ENCODE measurements at regions not wholly inside any gene's neighbourhood (a gene's known extent, or its start where the extent isn't known, plus 50 kb on each side); places are given as distances from the start of the nearest gene placed in this dataset.

DNA sequence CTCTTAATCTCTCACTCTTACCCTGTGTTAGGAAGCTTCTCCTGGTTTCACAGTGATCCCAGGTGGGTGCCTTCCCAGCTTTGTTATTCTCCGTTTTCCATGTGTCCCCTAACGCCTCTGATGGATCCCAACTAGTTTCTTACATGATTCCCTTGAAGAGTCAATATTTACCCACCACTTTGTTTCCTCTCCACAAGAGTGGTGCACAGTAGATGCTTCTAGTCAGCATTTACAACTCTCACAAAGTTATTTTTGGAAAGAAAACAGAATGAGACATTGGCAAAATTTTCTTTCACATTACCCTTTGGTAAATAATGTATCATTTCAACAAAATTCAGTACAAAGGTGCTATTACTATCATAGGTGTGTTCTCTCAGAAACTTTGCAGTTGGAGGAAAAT, 1611.1 kb upstream of the ZEB2 start:
- no peaks in the 10 kb centered on the region for H3K27me3 ChIP-seq (ENCODE audit: control insufficient read depth, insufficient read depth, low read length)
- H2AFZ ChIP-seq (ENCODE audit: low read length), result no peak overlapping the region

DNA sequence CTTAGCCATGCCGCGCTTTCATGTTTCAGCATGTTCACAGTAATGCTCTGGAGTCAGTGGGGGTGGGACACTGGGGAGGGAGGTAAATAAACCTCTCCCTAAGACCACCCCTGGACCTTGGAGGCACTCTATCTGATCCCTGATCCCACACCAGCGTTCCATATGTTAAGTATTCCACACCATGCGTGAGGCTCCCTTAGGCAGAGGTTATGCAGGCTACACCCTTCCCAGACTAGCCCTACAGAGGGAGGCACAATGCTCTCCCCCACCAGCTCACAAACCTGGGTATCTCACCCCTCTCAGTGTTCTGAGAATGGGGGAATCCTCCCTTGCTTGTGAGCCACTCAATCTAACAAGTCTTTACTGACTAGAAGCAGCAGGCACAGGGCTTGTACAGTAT, 1610.4 kb upstream of the ZEB2 start:
- no peaks in the 10 kb centered on the region for H3K79me2 ChIP-seq (ENCODE audit: control insufficient read depth, insufficient read depth, low read length)
- no peak overlapping the region for H3K4me3 ChIP-seq (replicated peaks in 1 of 4; ENCODE audit: control extremely low read depth in 1 of 4, insufficient read depth in 1 of 4, low read depth in 3 of 4, low read length in 4 of 4)
- no peak overlapping the region for H3K9ac ChIP-seq (ENCODE audit: insufficient read depth, low read length)
- no peaks in the 10 kb centered on the region for H3K27me3 ChIP-seq (ENCODE audit: control insufficient read depth, insufficient read depth, low read length)
- H2AFZ ChIP-seq (ENCODE audit: low read length), result no peak overlapping the region
- H3K27ac ChIP-seq (ENCODE audit: insufficient read depth, low read length), result no peak overlapping the region
- DNase-seq (ENCODE audit: low read depth in 2 of 2), result no peak
- H4K20me1 ChIP-seq (ENCODE audit: control insufficient read depth, extremely low read depth, insufficient read depth, low read length), result no peaks in the 10 kb centered on the region
- no peaks in the 10 kb centered on the region for H3K4me1 ChIP-seq (ENCODE audit: control insufficient read depth, extremely low read depth, insufficient read depth, low read length)
- TF ChIP-seq, protein P1, sequence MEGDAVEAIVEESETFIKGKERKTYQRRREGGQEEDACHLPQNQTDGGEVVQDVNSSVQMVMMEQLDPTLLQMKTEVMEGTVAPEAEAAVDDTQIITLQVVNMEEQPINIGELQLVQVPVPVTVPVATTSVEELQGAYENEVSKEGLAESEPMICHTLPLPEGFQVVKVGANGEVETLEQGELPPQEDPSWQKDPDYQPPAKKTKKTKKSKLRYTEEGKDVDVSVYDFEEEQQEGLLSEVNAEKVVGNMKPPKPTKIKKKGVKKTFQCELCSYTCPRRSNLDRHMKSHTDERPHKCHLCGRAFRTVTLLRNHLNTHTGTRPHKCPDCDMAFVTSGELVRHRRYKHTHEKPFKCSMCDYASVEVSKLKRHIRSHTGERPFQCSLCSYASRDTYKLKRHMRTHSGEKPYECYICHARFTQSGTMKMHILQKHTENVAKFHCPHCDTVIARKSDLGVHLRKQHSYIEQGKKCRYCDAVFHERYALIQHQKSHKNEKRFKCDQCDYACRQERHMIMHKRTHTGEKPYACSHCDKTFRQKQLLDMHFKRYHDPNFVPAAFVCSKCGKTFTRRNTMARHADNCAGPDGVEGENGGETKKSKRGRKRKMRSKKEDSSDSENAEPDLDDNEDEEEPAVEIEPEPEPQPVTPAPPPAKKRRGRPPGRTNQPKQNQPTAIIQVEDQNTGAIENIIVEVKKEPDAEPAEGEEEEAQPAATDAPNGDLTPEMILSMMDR (conservative IDR thresholded peaks at IDR 0.05 in 1 of 2, IDR thresholded peaks at IDR 0.05 in 1 of 2; ENCODE audit: low read depth in 1 of 2, low read length in 2 of 2), result no peak
- no peak for TF ChIP-seq EZH2 (IDR thresholded peaks at IDR 0.05; ENCODE audit: low read length, missing control alignments)
- H3K4me2 ChIP-seq (ENCODE audit: extremely low read depth, insufficient read depth, low read length), result no peak overlapping the region
- no peaks in the 10 kb centered on the region for H3K36me3 ChIP-seq (ENCODE audit: control insufficient read depth, insufficient read depth, low read length)
- no peaks in the 10 kb centered on the region for H3K9me3 ChIP-seq (ENCODE audit: control insufficient read depth, insufficient read depth, low read depth, low read length)

More for the DNA sequence above, 1611.1 kb upstream of the ZEB2 start:
- H3K27ac ChIP-seq (ENCODE audit: insufficient read depth, low read length), result no peak overlapping the region
- TF ChIP-seq, protein P1 (conservative IDR thresholded peaks at IDR 0.05 in 1 of 2, IDR thresholded peaks at IDR 0.05 in 1 of 2; ENCODE audit: low read depth in 1 of 2, low read length in 2 of 2), result no peak
- TF ChIP-seq EZH2 (IDR thresholded peaks at IDR 0.05; ENCODE audit: low read length, missing control alignments), result no peak
- DNase-seq (ENCODE audit: low read depth in 2 of 2), result no peak
- H3K9me3 ChIP-seq (ENCODE audit: control insufficient read depth, insufficient read depth, low read depth, low read length), result no peaks in the 10 kb centered on the region
- no peak overlapping the region for H3K4me3 ChIP-seq (replicated peaks in 1 of 4; ENCODE audit: control extremely low read depth in 1 of 4, insufficient read depth in 1 of 4, low read depth in 3 of 4, low read length in 4 of 4)
- no peaks in the 10 kb centered on the region for H3K79me2 ChIP-seq (ENCODE audit: control insufficient read depth, insufficient read depth, low read length)
- no peak overlapping the region for H3K9ac ChIP-seq (ENCODE audit: insufficient read depth, low read length)
- no peaks in the 10 kb centered on the region for H4K20me1 ChIP-seq (ENCODE audit: control insufficient read depth, extremely low read depth, insufficient read depth, low read length)
- no peaks in the 10 kb centered on the region for H3K4me1 ChIP-seq (ENCODE audit: control insufficient read depth, extremely low read depth, insufficient read depth, low read length)
- no peak overlapping the region for H3K4me2 ChIP-seq (ENCODE audit: extremely low read depth, insufficient read depth, low read length)
- no peaks in the 10 kb centered on the region for H3K36me3 ChIP-seq (ENCODE audit: control insufficient read depth, insufficient read depth, low read length)

DNA sequence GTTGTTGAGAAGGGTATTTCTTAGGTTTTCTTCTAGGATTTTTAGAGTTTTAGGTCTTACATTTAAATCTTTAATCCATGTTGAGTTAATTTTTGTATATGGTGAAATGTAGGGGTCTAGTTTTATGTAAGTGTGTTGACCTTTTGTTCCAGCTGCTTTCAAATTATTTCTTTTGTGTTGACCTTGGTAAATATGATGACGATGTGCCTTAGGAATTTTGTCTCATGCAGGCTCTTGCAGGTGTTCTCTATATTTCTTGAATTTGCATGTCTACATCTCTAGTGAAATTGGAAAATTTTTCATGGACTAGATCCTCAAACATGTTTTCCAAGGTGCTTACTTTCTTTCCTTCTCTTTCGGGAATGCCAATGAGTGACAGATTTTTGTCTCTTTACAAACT, 1609.3 kb upstream of the ZEB2 start:
- Histone ChIP-seq H3K79me2 (ENCODE audit: control insufficient read depth, insufficient read depth, low read length) (no peaks in the 10 kb centered on the region), H3K36me3 (ENCODE audit: control insufficient read depth, insufficient read depth, low read length) (no peaks in the 10 kb centered on the region), H3K27me3 (ENCODE audit: control insufficient read depth, insufficient read depth, low read length) (no peaks in the 10 kb centered on the region), H4K20me1 (ENCODE audit: control insufficient read depth, extremely low read depth, insufficient read depth, low read length) (no peaks in the 10 kb centered on the region), H3K4me1 (ENCODE audit: control insufficient read depth, extremely low read depth, insufficient read depth, low read length) (no peaks in the 10 kb centered on the region), H3K9ac (ENCODE audit: insufficient read depth, low read length) (no peak overlapping the region), H2AFZ (ENCODE audit: low read length) (no peak overlapping the region), H3K4me2 (ENCODE audit: extremely low read depth, insufficient read depth, low read length) (no peak overlapping the region), H3K27ac (ENCODE audit: insufficient read depth, low read length) (no peak overlapping the region), H3K9me3 (ENCODE audit: control insufficient read depth, insufficient read depth, low read depth, low read length) (no peaks in the 10 kb centered on the region), H3K4me3 (replicated peaks in 1 of 4; ENCODE audit: control extremely low read depth in 1 of 4, insufficient read depth in 1 of 4, low read depth in 3 of 4, low read length in 4 of 4) (no peak overlapping the region)
- no peak for DNase-seq (ENCODE audit: low read depth in 2 of 2)
- TF ChIP-seq, protein P1 (conservative IDR thresholded peaks at IDR 0.05 in 1 of 2, IDR thresholded peaks at IDR 0.05 in 1 of 2; ENCODE audit: low read depth in 1 of 2, low read length in 2 of 2), result no peak
- TF ChIP-seq EZH2 (IDR thresholded peaks at IDR 0.05; ENCODE audit: low read length, missing control alignments), result no peak

All from fibroblast of lung (primary cell).